ENCODE measurements at regions not wholly inside any gene's neighbourhood (a gene's known extent, or its start where the extent isn't known, plus 50 kb on each side); places are given as distances from the start of the nearest gene placed in this dataset.

DNA sequence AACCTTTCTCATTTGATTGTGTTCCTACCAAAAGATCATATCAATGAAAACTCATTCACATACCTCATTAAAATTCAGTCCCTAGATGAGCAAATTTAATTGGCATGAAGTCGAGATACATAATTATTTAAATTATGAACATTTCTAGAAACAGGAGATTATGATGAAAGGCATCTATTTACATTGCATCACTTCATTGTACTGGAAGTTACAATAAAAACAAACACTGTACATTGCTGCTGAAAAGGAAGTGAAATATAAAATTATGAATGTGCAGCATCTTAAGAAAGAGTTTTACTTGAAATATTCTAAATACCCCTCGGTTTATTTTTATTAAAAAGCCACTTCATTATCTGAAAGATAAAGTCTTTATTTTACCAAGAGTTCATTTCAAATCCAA lies 163.4 kb upstream of the ZNF385D start:
- TF ChIP-seq, protein P1, sequence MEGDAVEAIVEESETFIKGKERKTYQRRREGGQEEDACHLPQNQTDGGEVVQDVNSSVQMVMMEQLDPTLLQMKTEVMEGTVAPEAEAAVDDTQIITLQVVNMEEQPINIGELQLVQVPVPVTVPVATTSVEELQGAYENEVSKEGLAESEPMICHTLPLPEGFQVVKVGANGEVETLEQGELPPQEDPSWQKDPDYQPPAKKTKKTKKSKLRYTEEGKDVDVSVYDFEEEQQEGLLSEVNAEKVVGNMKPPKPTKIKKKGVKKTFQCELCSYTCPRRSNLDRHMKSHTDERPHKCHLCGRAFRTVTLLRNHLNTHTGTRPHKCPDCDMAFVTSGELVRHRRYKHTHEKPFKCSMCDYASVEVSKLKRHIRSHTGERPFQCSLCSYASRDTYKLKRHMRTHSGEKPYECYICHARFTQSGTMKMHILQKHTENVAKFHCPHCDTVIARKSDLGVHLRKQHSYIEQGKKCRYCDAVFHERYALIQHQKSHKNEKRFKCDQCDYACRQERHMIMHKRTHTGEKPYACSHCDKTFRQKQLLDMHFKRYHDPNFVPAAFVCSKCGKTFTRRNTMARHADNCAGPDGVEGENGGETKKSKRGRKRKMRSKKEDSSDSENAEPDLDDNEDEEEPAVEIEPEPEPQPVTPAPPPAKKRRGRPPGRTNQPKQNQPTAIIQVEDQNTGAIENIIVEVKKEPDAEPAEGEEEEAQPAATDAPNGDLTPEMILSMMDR (IDR thresholded peaks at IDR 0.05) = no peak
- no peak for TF ChIP-seq POLR2A (IDR thresholded peaks at IDR 0.05)
- TF ChIP-seq POLR2AphosphoS5 (IDR thresholded peaks at IDR 0.05) = no peak
